ENCODE measurements at regions not wholly inside any gene's neighbourhood (a gene's known extent, or its start where the extent isn't known, plus 50 kb on each side); places are given as distances from the start of the nearest gene placed in this dataset.

DNA sequence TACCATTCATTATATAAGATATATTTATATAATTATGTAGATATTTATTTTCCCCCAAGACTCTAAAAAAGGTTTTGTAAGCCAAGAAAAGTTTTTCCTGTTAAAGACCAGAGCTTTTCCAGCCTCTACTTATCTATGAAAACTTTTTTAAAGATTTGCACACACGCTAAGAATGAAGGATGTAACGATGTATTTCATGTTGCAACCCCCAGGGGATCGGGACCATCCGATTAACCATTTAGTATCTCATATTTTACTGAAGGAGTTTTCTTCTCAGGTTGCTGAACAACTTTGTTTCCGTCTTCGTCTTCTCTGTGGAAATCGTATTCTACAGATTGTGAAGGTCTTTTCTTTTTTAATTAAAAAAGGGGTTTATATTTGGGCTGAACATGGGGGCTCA, 70.0 kb upstream of the SASH1 start:
- DNase-seq: no peak

DNA sequence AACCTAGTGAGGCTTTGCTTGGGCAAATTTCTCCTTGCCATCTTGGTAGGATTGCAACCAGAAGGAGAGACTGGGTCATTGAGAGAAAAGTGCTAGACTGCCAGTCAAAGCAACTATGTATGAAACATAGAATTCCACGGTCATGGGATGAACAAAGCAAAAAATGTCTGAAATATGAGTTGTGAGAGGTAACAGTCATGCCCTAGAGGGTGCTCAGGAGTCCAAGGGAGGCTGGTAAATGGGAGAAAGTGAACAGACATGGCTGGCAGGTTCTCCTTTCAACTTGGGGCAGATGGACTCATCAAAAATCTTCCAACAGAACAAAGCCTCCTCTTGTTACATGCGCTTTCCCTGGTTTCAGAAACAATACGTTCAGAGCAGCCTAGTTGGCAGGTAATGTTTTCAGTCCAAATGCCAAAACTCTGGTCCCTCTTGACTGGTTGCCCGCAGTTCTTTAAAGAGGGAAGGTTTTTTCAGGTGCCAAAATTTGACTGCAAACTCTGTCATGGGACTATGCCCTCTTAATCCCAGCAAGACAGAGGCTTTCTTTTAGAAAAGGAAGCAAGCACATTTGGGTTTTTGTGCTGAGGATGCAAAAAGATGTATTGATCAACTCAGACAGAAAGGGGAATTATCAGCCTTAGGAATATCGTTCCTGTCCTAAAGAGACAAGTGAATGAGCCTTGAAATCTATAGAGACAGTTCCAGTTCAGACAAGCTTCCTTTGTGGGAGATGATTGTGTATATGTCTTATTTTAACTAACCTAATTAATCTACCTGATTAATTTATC, 68.5 kb upstream of the SASH1 start:
- DNase-seq: peak in 4 of 56 donors; percentile 7 to 20 (median 12)

DNA sequence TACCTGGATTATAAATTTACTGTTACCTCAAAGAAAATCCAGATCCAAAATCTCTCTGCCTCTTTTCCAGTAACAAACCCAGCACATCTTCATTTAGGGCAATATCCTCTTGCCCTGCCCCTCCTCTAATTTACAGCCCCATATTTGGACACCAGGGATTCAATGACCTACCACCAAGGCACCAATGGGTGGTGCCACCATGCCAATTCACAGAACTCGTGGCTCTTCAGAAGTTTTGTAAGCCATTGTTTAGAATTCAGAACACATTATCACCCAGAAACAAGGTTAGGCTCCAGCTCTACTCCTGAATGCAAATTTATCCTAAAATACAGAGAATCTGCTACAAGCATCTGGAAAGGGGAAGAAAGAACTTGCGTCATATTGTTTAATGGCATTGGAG, 67.8 kb upstream of the SASH1 start:
- peak in 9 of 56 donors; percentile 4 to 32 (median 19) for DNase-seq

DNA sequence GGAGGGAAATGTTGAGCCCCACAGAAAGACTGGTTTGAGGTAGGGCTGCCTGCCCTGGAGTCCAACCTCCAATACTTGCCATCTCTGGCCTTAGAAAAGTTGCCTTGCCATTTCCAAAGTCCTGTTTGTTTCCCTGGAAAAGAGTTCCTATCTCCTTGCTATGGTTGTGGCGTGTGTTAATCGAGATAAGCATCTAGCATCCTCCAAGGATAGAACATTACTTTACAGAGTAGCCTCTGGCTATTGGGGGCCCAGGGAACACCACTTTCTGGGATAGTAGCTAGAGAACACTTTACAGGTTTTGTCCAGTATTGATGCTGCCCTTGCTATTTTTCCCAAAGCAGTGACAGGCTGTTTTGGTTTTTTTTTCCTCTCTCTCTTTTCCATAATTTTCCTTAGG, 57.4 kb upstream of the SASH1 start:
- no peak for DNase-seq

DNA sequence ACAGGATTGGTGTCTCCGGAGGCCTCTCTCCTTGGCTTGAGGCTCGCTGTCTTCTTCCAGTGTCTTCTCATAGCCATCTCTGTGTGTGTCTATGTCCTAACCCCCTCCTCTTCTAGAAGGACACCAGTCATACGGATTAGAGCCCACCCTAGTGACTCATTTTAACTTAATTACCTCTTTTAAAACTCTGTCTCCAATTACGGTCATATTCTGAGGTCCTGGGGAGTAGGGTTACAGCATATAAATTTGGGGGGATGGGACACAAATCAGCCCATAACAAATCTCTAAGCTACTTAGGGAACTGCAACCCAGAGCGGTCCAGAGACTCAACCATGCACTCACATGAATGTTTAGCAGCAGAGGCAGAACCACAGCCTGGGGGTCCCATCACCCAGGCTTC, 56.1 kb upstream of the SASH1 start:
- DNase-seq: no peak

DNA sequence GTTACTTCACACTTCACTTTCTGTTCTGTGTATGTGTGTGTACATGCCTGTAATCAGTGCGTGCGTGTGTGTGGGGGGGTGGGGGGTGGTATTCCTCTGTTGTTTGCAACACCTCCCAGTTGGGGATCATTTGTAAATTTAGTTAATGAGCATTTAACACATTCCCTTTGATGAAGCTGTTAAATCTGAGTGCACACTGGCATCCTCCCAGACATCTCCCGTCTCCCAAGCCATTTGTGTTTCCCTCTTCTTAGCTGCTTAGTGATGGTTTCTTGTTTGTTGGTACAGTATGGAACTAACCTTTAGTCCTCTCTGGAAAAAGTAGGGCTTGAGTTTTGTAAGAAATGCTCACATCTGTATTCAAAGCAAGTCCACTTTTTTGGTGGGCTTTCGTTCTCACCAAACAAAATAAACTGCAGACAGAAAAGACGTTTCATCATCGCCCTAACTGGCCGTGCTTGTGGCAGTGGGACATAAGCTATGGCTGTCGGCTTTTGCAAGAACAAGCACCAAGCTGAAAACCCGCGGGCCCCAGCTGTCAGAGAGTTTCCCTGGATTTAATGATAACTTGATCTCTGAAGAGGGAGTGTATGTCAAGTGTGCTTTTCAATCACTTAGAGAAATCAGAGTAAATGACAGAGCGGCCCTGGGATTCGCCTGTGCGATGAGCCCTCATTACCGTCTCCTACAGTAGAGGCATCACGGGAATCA, 54.9 kb upstream of the SASH1 start:
- peak in 8 of 56 donors; percentile 4 to 31 (median 16) for DNase-seq

DNA sequence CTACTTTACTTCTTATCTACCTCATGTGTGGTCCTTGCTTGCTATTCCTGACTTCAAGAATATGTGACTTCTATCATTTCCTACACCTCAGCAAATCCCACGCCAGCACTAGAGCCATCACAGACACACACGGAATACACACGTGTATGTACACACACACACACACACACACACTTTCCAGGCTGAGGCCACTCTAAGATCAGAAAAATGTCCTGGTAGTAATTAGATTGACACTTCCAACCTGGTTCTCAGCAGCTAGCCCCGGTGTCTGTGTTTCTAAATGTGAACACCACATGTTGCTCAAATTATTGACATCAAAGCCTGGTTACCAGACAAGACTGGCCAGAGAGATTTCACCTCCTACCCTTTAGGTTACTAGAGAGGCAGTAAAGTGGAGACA, 54.1 kb upstream of the SASH1 start:
- no peak for DNase-seq

DNA sequence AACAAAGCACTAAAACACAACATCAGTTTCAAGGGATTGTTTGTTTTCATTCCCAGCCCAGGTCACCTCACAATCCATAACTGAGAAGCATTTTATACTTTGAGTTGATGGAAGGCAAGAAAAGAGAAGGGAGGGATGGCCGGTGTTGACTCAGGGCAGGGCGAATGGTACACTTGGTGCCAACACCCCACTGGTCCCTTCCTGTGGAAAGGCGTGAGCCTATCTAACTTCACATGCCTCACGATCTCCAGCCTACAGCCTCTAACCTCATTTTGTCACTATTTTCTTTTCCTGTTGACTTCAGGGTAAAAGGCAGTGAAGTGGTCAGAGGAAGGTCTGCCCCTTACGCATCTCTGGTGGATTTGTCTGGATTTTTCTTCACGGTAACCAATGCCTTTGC, 53.5 kb upstream of the SASH1 start:
- DNase-seq: no peak

DNA sequence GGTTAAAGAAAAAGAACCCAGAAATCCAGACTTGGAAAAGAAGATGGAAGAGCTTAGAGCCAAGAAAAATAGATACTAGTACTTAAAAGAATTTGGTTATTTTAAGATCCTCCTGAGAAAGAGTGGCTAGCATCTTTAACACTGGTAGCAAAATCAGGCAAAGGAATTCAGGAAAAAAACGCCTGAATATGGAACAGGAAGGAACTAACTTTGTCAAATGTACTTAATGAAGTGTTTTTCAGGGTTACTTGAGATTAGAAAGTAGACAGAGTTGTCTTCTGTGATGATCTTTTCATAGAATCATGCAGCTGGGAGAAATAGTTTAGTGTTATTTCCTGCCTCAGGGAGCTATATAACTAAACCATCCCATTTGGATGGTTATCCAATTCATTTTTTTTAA, 50.8 kb upstream of the SASH1 start:
- no peak for DNase-seq

Data from nucleus accumbens (tissue), 56 donors.